ENCODE measurements at regions not wholly inside any gene's neighbourhood (a gene's known extent, or its start where the extent isn't known, plus 50 kb on each side); places are given as distances from the start of the nearest gene placed in this dataset.

DNA sequence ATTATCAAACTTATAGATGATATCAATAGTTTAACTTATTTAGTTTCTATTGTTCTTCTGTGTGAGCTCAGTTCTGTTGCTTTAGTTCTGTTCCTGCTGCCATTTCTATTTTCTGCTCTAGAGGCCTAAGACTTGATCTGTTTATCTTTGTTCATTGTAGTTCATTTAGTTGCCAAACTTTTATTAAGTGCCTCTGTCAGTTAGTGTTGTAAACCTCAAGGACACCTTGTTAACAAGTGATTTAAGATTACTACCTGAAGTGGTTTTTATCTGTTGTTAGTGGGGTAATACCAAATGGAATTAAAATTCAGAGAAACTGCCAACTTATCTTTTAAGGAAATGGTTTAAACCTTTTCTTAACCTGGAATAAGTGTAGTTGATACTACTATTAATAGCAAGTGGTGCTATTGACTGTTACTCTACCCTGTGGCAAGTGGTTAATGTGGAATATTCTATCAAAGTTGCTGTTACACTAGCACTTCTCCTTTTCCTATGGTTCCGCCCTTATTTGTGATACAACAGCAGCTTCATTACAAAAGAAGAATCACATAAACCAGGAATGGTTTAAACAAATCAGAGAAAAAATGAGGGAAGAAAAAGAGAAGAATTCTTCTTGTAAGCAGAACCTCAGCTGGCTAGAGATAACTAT, 500.6 kb upstream of the GOLIM4 start:
- H3K4me3 ChIP-seq (ENCODE audit: low read depth in 1 of 2, low read length in 2 of 2): no peak overlapping the region
- no peaks in the 10 kb centered on the region for H3K36me3 ChIP-seq (ENCODE audit: control insufficient read depth in 1 of 2, insufficient read depth in 2 of 2, low read length in 2 of 2)
- no peaks in the 10 kb centered on the region for H3K9me3 ChIP-seq (ENCODE audit: control insufficient read depth in 1 of 2, low read length in 2 of 2)
- H3K27me3 ChIP-seq (ENCODE audit: control insufficient read depth in 1 of 2, insufficient read depth in 2 of 2, low read length in 2 of 2): no peaks in the 10 kb centered on the region
- H3K27ac ChIP-seq (ENCODE audit: low read depth, low read length): no peak overlapping the region
- H3K4me1 ChIP-seq (ENCODE audit: control insufficient read depth in 1 of 2, insufficient read depth in 2 of 2, low read length in 2 of 2): peaks cover 0 to 4% of the 10 kb centered on the region in 2 donors
- H3K9ac ChIP-seq (ENCODE audit: low read depth in 1 of 2, low read length in 2 of 2): no peak overlapping the region

DNA sequence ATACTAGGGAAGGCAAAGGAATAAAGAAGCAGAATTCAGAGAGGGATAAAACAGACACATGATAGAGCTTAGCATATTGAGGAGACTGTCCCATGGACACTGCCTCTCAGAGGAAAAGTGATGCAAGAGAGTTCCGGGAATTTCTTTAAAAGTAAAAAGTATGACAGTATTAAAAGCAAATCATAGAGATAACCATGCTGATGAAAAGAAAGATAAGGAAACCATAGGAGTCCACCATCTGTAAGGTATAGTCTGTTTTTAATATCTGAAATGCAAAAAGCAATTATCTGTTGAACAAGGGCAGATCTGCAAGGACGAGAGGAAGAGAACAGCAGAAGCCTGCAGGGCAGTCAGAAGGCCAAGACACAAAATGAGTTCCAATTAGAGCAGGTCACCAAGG, 495.9 kb upstream of the GOLIM4 start:
- Histone ChIP-seq H3K9me3 (ENCODE audit: control insufficient read depth in 1 of 2, low read length in 2 of 2) (no peaks in the 10 kb centered on the region), H3K27me3 (ENCODE audit: control insufficient read depth in 1 of 2, insufficient read depth in 2 of 2, low read length in 2 of 2) (no peaks in the 10 kb centered on the region), H3K9ac (ENCODE audit: low read depth in 1 of 2, low read length in 2 of 2) (no peak overlapping the region), H3K27ac (ENCODE audit: low read depth, low read length) (no peak overlapping the region), H3K36me3 (ENCODE audit: control insufficient read depth in 1 of 2, insufficient read depth in 2 of 2, low read length in 2 of 2) (no peaks in the 10 kb centered on the region), H3K4me1 (ENCODE audit: control insufficient read depth in 1 of 2, insufficient read depth in 2 of 2, low read length in 2 of 2) (peaks cover 0 to 4% of the 10 kb centered on the region in 2 donors), H3K4me3 (ENCODE audit: low read depth in 1 of 2, low read length in 2 of 2) (no peak overlapping the region)

DNA sequence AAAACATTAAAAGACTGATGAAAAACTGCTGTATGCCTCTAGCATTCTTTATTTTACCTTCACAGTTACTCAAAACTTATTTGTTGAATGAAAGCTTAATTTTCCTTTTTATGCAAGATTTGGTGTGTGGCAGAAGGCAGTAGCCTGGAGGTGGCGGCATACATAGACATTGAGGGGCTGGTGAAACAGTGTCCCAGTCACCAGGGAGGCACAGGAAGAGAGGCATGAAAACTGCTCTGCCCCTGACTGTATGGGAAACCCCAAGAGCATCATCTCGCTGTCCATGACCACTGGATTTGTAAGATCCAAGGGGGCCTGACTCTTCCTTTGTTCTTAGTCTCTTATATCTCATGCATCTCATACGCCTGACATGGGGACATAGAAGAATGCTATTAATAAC, 493.7 kb upstream of the GOLIM4 start:
- H3K27me3 ChIP-seq (ENCODE audit: control insufficient read depth in 1 of 2, insufficient read depth in 2 of 2, low read length in 2 of 2): no peaks in the 10 kb centered on the region
- H3K27ac ChIP-seq (ENCODE audit: low read depth, low read length): no peak overlapping the region

DNA sequence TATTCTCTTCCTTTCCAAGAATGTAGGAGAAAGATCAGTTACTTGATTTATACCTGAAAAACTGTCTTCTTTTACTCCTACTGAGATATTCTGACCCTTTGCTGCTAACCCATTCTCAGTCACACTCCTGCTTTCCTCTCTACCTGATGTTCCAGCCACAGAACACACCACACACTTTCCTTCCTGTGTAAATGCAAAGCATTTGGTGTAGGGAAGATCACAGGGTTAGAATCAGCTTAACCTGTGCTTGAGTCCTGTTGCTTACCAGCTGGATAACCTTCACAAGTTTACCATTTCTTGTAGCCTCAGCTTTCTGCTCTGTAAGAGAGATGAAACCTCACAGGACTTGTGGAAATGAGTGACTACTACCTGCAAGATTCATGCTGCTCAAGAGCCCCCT, 489.8 kb upstream of the GOLIM4 start:
- Histone ChIP-seq H3K27me3 (ENCODE audit: control insufficient read depth in 1 of 2, insufficient read depth in 2 of 2, low read length in 2 of 2) (no peaks in the 10 kb centered on the region), H3K27ac (ENCODE audit: low read depth, low read length) (no peak overlapping the region), H3K4me1 (ENCODE audit: control insufficient read depth in 1 of 2, insufficient read depth in 2 of 2, low read length in 2 of 2) (no peaks in the 10 kb centered on the region), H3K9me3 (ENCODE audit: control insufficient read depth in 1 of 2, low read length in 2 of 2) (no peaks in the 10 kb centered on the region), H3K9ac (ENCODE audit: low read depth in 1 of 2, low read length in 2 of 2) (no peak overlapping the region), H3K4me3 (ENCODE audit: low read depth in 1 of 2, low read length in 2 of 2) (no peak overlapping the region), H3K36me3 (ENCODE audit: control insufficient read depth in 1 of 2, insufficient read depth in 2 of 2, low read length in 2 of 2) (no peaks in the 10 kb centered on the region)

More for the DNA sequence above, 493.7 kb upstream of the GOLIM4 start:
- no peak overlapping the region for H3K9ac ChIP-seq (ENCODE audit: low read depth in 1 of 2, low read length in 2 of 2)
- no peak overlapping the region for H3K4me3 ChIP-seq (ENCODE audit: low read depth in 1 of 2, low read length in 2 of 2)
- no peaks in the 10 kb centered on the region for H3K9me3 ChIP-seq (ENCODE audit: control insufficient read depth in 1 of 2, low read length in 2 of 2)
- no peaks in the 10 kb centered on the region for H3K4me1 ChIP-seq (ENCODE audit: control insufficient read depth in 1 of 2, insufficient read depth in 2 of 2, low read length in 2 of 2)
- H3K36me3 ChIP-seq (ENCODE audit: control insufficient read depth in 1 of 2, insufficient read depth in 2 of 2, low read length in 2 of 2): no peaks in the 10 kb centered on the region

DNA sequence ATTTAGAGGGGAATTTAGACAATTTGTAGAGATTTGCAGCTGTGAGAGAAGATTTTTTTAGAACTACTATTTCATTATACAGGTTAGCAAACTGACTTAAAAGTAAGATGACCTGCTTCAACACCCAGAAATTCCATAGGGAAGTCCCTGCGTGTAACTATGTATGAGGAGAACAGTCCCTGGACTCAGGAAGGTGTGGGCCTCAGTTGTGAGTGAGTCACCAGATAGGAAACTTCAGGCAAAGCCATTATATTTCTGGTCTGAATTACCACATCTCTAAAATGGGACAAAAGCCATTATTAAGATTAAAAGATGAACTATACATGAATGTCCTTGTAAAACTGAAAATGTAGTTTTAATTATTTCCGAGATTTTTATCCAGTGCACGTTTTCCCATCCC, 488.3 kb upstream of the GOLIM4 start:
- H3K27me3 ChIP-seq (ENCODE audit: control insufficient read depth in 1 of 2, insufficient read depth in 2 of 2, low read length in 2 of 2): no peaks in the 10 kb centered on the region

DNA sequence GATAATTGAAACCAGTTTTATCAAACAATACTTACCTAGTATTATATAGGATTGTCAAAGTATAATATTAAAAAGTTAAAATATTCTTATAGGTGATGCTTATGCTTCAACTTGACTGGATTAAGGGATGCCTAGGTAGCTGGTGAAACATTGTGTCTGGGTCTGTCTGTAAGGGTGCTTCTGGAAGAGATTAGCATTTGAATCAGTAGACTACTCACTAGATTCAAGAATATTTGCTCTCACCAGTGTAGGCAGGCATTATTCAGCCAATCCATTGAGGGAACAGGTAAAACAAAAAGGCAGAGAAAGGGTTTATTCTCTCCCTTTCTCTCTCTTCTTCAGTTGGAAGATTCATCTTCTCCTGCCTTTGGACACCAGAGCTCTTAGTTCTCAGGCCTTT, 486.8 kb upstream of the GOLIM4 start:
- Histone ChIP-seq H3K9ac (ENCODE audit: low read depth in 1 of 2, low read length in 2 of 2) (no peak overlapping the region), H3K36me3 (ENCODE audit: control insufficient read depth in 1 of 2, insufficient read depth in 2 of 2, low read length in 2 of 2) (no peaks in the 10 kb centered on the region), H3K4me3 (ENCODE audit: low read depth in 1 of 2, low read length in 2 of 2) (no peak overlapping the region), H3K9me3 (ENCODE audit: control insufficient read depth in 1 of 2, low read length in 2 of 2) (no peaks in the 10 kb centered on the region), H3K27me3 (ENCODE audit: control insufficient read depth in 1 of 2, insufficient read depth in 2 of 2, low read length in 2 of 2) (no peaks in the 10 kb centered on the region), H3K27ac (ENCODE audit: low read depth, low read length) (no peak overlapping the region), H3K4me1 (ENCODE audit: control insufficient read depth in 1 of 2, insufficient read depth in 2 of 2, low read length in 2 of 2) (no peaks in the 10 kb centered on the region)

More for the DNA sequence above, 488.3 kb upstream of the GOLIM4 start:
- Histone ChIP-seq H3K4me1 (ENCODE audit: control insufficient read depth in 1 of 2, insufficient read depth in 2 of 2, low read length in 2 of 2) (no peaks in the 10 kb centered on the region), H3K27ac (ENCODE audit: low read depth, low read length) (no peak overlapping the region), H3K9ac (ENCODE audit: low read depth in 1 of 2, low read length in 2 of 2) (no peak overlapping the region), H3K4me3 (ENCODE audit: low read depth in 1 of 2, low read length in 2 of 2) (no peak overlapping the region), H3K36me3 (ENCODE audit: control insufficient read depth in 1 of 2, insufficient read depth in 2 of 2, low read length in 2 of 2) (no peaks in the 10 kb centered on the region), H3K9me3 (ENCODE audit: control insufficient read depth in 1 of 2, low read length in 2 of 2) (no peaks in the 10 kb centered on the region)

DNA sequence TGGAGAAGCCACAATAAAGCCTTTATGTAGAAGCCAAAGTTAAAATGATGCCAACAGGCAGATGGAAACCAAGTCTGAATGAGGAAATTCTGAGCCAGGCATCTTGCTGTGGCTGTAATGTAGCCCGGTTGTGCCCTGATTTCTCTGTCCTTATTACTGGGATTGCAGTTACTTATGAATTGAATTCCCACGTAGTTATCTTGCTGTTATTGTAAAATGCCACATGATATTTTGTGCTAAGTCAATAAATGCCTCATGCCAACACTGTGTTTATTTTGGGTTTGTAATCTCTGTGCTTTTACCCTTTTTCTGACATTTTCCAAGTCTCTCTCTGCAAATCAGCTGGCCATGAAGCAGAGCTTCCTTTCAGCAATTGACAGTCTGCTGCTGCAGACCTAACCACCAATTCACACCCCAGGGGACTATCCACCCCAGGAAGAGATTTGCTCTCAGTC, 486.1 kb upstream of the GOLIM4 start:
- Histone ChIP-seq H3K9me3 (ENCODE audit: control insufficient read depth in 1 of 2, low read length in 2 of 2) (no peaks in the 10 kb centered on the region), H3K9ac (ENCODE audit: low read depth in 1 of 2, low read length in 2 of 2) (no peak overlapping the region), H3K27me3 (ENCODE audit: control insufficient read depth in 1 of 2, insufficient read depth in 2 of 2, low read length in 2 of 2) (no peaks in the 10 kb centered on the region), H3K4me3 (ENCODE audit: low read depth in 1 of 2, low read length in 2 of 2) (no peak overlapping the region), H3K4me1 (ENCODE audit: control insufficient read depth in 1 of 2, insufficient read depth in 2 of 2, low read length in 2 of 2) (no peaks in the 10 kb centered on the region), H3K36me3 (ENCODE audit: control insufficient read depth in 1 of 2, insufficient read depth in 2 of 2, low read length in 2 of 2) (no peaks in the 10 kb centered on the region), H3K27ac (ENCODE audit: low read depth, low read length) (no peak overlapping the region)

DNA sequence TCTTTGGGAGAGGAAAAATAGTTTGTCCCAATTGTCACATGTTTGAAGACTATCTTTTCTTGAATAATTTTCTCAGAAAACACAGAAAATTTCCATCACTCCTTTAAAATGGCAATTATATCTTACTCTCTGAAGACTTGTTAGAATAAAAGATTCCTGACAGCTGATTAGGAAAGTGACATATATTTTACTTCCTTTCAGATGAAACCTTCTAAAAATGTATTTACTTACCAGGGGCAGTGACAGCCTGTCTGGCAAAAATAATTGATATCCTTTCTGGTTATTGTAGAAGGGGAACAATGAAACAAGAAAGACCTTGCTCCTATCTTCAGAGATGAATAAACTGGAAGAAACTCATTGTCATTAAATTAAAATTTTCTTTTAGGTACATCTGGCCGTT, 483.3 kb upstream of the GOLIM4 start:
- no peaks in the 10 kb centered on the region for H3K4me1 ChIP-seq (ENCODE audit: control insufficient read depth in 1 of 2, insufficient read depth in 2 of 2, low read length in 2 of 2)
- H3K27me3 ChIP-seq (ENCODE audit: control insufficient read depth in 1 of 2, insufficient read depth in 2 of 2, low read length in 2 of 2): no peaks in the 10 kb centered on the region
- no peak overlapping the region for H3K9ac ChIP-seq (ENCODE audit: low read depth in 1 of 2, low read length in 2 of 2)
- H3K27ac ChIP-seq (ENCODE audit: low read depth, low read length): no peak overlapping the region
- H3K4me3 ChIP-seq (ENCODE audit: low read depth in 1 of 2, low read length in 2 of 2): no peak overlapping the region
- no peaks in the 10 kb centered on the region for H3K9me3 ChIP-seq (ENCODE audit: control insufficient read depth in 1 of 2, low read length in 2 of 2)
- no peaks in the 10 kb centered on the region for H3K36me3 ChIP-seq (ENCODE audit: control insufficient read depth in 1 of 2, insufficient read depth in 2 of 2, low read length in 2 of 2)

DNA sequence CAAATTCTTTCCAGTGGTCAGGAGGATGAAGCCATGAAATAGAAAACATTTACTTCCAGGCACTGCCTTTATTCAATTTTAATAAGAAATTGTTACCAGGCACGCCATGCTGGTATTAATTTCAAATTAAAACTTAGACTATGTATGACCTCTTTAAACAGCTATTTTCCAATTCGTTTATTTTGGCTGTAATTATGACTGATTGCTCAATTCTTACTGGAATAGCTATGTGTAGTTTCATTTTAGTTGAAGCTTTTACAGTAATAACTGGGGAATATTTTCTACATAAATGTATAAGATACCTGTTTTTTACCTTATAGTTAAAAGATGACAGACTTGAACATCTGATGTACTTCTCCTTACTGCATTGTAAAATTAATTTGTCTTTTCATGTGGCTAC, 480.0 kb upstream of the GOLIM4 start:
- Histone ChIP-seq H3K9me3 (ENCODE audit: control insufficient read depth in 1 of 2, low read length in 2 of 2) (no peaks in the 10 kb centered on the region), H3K27ac (ENCODE audit: low read depth, low read length) (no peak overlapping the region), H3K9ac (ENCODE audit: low read depth in 1 of 2, low read length in 2 of 2) (no peak overlapping the region), H3K27me3 (ENCODE audit: control insufficient read depth in 1 of 2, insufficient read depth in 2 of 2, low read length in 2 of 2) (no peaks in the 10 kb centered on the region), H3K36me3 (ENCODE audit: control insufficient read depth in 1 of 2, insufficient read depth in 2 of 2, low read length in 2 of 2) (no peaks in the 10 kb centered on the region), H3K4me3 (ENCODE audit: low read depth in 1 of 2, low read length in 2 of 2) (no peak overlapping the region), H3K4me1 (ENCODE audit: control insufficient read depth in 1 of 2, insufficient read depth in 2 of 2, low read length in 2 of 2) (no peaks in the 10 kb centered on the region)

DNA sequence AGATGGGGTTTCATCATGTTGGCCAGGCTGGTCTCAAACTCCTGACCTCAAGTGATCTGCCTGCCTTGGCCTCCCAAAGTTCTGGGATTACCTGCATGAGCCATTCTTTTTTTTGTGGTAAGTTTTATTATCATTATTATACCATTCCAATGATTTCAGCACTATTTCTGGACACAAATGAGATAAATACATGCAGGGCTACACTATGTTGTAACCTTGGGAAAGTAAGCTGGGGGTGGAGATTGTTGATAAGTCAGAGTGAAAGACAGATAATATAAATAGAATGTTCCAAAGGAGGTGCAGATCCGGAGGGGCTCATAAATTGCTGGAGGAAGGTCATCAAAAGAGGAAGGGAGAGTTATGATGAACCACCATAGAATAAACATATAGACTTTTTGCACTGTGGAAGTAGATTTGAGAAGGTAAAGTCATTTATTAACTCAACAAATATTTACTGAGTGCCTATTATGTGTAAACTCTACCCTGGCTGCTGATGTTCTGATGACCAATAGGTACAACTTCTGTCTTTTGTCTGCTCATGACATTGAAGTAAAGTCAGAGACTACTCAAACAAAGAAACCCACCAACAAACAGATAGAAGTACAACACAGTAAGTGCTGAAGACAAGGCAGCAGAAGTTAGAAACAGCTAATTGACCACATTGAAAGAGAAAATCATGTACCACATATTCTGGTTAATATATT, 478.9 kb upstream of the GOLIM4 start:
- Histone ChIP-seq H3K4me1 (ENCODE audit: control insufficient read depth in 1 of 2, insufficient read depth in 2 of 2, low read length in 2 of 2) (no peaks in the 10 kb centered on the region), H3K4me3 (ENCODE audit: low read depth in 1 of 2, low read length in 2 of 2) (no peak overlapping the region), H3K36me3 (ENCODE audit: control insufficient read depth in 1 of 2, insufficient read depth in 2 of 2, low read length in 2 of 2) (no peaks in the 10 kb centered on the region), H3K27me3 (ENCODE audit: control insufficient read depth in 1 of 2, insufficient read depth in 2 of 2, low read length in 2 of 2) (no peaks in the 10 kb centered on the region), H3K9me3 (ENCODE audit: control insufficient read depth in 1 of 2, low read length in 2 of 2) (no peaks in the 10 kb centered on the region), H3K9ac (ENCODE audit: low read depth in 1 of 2, low read length in 2 of 2) (no peak overlapping the region), H3K27ac (ENCODE audit: low read depth, low read length) (no peak overlapping the region)

Measured in duodenal mucosa (tissue), 2 donors.